Left ventricle myocardium inferior (tissue), 1 donor: ENCODE measurements at regions not wholly inside any gene's neighbourhood (a gene's known extent, or its start where the extent isn't known, plus 50 kb on each side); places are given as distances from the start of the nearest gene placed in this dataset.

Source experiments
- DNase-seq: peaks from one replicate; pipeline ENCODE4 v3.0.0-alpha.2; 2020
- H3K27ac ChIP-seq: fragments of 200-600 bp; replicated peaks from 2 replicates; pipeline ENCODE4 v1.8.0; 2021
- H3K27me3 ChIP-seq: fragments of 200-600 bp; 2 replicates; pipeline ENCODE4 v1.8.0; 2021; ENCODE audit warnings: low read depth
- H3K36me3 ChIP-seq: fragments of 200-600 bp; 2 replicates; pipeline ENCODE4 v1.8.0; 2021
- H3K4me1 ChIP-seq: fragments of 200-600 bp; 2 replicates; pipeline ENCODE4 v1.8.0; 2021
- H3K4me3 ChIP-seq: fragments of 200-600 bp; 2 replicates; pipeline ENCODE4 v1.8.0; 2021; ENCODE audit warnings: mild to moderate bottlenecking, moderate library complexity
- H3K9me3 ChIP-seq: fragments of 200-600 bp; replicated peaks from 2 replicates; pipeline ENCODE4 v1.8.0; 2021
- CTCF ChIP-seq: fragments of 200-600 bp; IDR thresholded peaks from 2 replicates; pipeline ENCODE4 v1.8.0; 2021; ENCODE audit warnings: antibody characterized with exemption, mild to moderate bottlenecking, borderline replicate concordance
- intact Hi-C: fragments of 100-400 bp; cut with micrococcal nuclease; formaldehyde crosslinking; loops from one replicate; pipeline ENCODE4 v1.11.0; 2022
- donor health status: DM: no; HTN: yes; CAD: no; lungs with severe emphysema.

GRCh38 chr4:62591756-62592155 is 1391.6 kb downstream of the ADGRL3 start:
- no peak for TF ChIP-seq CTCF
- peaks cover 8% of the 10 kb centered on the region for H3K9me3 ChIP-seq
- no peaks in the 10 kb centered on the region for H3K36me3 ChIP-seq
- no peak for DNase-seq
- intact Hi-C loops = no loop called here
- H3K4me3 ChIP-seq = no peak overlapping the region
- H3K4me1 ChIP-seq = peaks cover 6% of the 10 kb centered on the region
- H3K27me3 ChIP-seq = no peaks in the 10 kb centered on the region
- no peak overlapping the region for H3K27ac ChIP-seq

- Histone ChIP-seq H3K27me3 (no peaks in the 10 kb centered on the region), H3K36me3 (no peaks in the 10 kb centered on the region), H3K4me1 (peaks cover 6% of the 10 kb centered on the region), H3K9me3 (peaks cover 12% of the 10 kb centered on the region), H3K27ac (no peak overlapping the region), H3K4me3 (no peak overlapping the region)
- no peak for TF ChIP-seq CTCF
- intact Hi-C loops = no loop called here
- DNase-seq = no peak
Observed at GRCh38 chr4:62588671-62589070, 1388.5 kb downstream of the ADGRL3 start.

- intact Hi-C loops = no loop called here
- TF ChIP-seq CTCF = no peak
- no peak for DNase-seq
- Histone ChIP-seq H3K27me3 (no peaks in the 10 kb centered on the region), H3K27ac (no peak overlapping the region), H3K36me3 (no peaks in the 10 kb centered on the region), H3K4me3 (no peak overlapping the region), H3K9me3 (no peaks in the 10 kb centered on the region), H3K4me1 (no peaks in the 10 kb centered on the region)
Observed at GRCh38 chr4:62571494-62571893, 1371.4 kb downstream of the ADGRL3 start.

GRCh38 chr4:62560858-62561257 is 1360.7 kb downstream of the ADGRL3 start:
- intact Hi-C loops = no loop called here
- no peak for TF ChIP-seq CTCF
- Histone ChIP-seq H3K27me3 (no peaks in the 10 kb centered on the region), H3K4me3 (no peak overlapping the region), H3K4me1 (no peaks in the 10 kb centered on the region), H3K36me3 (no peaks in the 10 kb centered on the region), H3K9me3 (peaks cover 8% of the 10 kb centered on the region), H3K27ac (no peak overlapping the region)
- DNase-seq = no peak

- DNase-seq = no peak
- intact Hi-C loops = no loop called here
- TF ChIP-seq CTCF = no peak
- H3K27me3 ChIP-seq = no peaks in the 10 kb centered on the region
- H3K4me1 ChIP-seq = no peaks in the 10 kb centered on the region
- H3K27ac ChIP-seq = no peak overlapping the region
- no peak overlapping the region for H3K4me3 ChIP-seq
- no peaks in the 10 kb centered on the region for H3K9me3 ChIP-seq
- H3K36me3 ChIP-seq = no peaks in the 10 kb centered on the region
Observed at GRCh38 chr4:62550121-62550520, 1350.0 kb downstream of the ADGRL3 start.

GRCh38 chr4:62549601-62550000 is 1349.5 kb downstream of the ADGRL3 start:
- Histone ChIP-seq H3K4me3 (no peak overlapping the region), H3K27me3 (no peaks in the 10 kb centered on the region), H3K36me3 (no peaks in the 10 kb centered on the region), H3K9me3 (no peaks in the 10 kb centered on the region), H3K27ac (no peak overlapping the region), H3K4me1 (no peaks in the 10 kb centered on the region)
- TF ChIP-seq CTCF = no peak
- no peak for DNase-seq
- intact Hi-C loops = no loop called here
